ENCODE measurements at regions not wholly inside any gene's neighbourhood (a gene's known extent, or its start where the extent isn't known, plus 50 kb on each side); places are given as distances from the start of the nearest gene placed in this dataset.

DNA sequence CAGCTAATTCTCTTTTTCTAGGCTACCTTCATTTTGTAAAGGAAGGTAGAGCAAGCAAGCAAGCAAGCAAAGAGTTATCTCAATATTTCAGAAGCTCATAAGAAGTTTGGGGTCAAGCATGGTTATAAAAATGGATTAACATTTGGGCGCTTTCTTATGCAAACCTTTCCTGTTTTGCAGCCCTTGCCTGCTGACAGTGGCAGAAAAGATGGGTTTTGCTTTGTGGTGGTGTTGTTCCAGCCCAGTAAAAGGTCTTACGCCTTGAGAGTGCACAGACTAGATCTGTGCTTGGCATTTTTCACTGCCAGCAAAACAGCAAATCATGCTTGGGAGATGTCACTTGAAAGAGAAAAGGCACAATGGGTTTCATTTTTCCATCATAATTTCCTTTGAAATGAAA is 1320.6 kb upstream of the CELF4 start:
- Histone ChIP-seq H3K4me1 (ENCODE audit: control insufficient read depth, insufficient read depth, low read length) (no peaks in the 10 kb centered on the region), H3K27ac (ENCODE audit: low read length) (no peak overlapping the region)
- ATAC-seq, result no peak

DNA sequence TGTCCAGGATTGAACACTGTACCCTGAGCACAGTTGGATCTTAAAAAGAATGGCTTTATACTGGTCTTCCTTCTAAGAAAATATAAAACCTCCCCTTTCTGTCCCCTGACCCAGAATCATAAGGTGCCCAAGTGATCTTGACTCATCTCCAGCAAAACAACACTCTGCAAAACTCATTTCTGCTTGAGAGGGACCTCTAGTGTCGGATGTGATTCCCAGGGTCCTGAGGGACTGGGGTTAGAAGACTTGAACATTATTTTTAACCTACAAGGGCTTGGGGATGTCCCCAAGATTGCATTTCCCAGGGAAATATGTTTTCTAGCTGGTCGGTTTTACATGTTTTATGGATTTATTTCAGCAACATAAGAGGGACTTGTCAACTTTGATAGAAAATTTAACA is 1318.5 kb upstream of the CELF4 start:
- no peaks in the 10 kb centered on the region for H3K27me3 Mint-ChIP-seq (ENCODE audit: low read depth in 2 of 2)
- H3K36me3 ChIP-seq (ENCODE audit: control insufficient read depth, insufficient read depth, low read length), result no peaks in the 10 kb centered on the region
- no peaks in the 10 kb centered on the region for H3K4me1 ChIP-seq (ENCODE audit: control insufficient read depth, insufficient read depth, low read length)
- DNase-seq (no peak), ATAC-seq (no peak)
- no peaks in the 10 kb centered on the region for H3K36me3 Mint-ChIP-seq
- no peaks in the 10 kb centered on the region for H3K27me3 ChIP-seq (ENCODE audit: control insufficient read depth, insufficient read depth, low read length)
- TF ChIP-seq, protein P1, sequence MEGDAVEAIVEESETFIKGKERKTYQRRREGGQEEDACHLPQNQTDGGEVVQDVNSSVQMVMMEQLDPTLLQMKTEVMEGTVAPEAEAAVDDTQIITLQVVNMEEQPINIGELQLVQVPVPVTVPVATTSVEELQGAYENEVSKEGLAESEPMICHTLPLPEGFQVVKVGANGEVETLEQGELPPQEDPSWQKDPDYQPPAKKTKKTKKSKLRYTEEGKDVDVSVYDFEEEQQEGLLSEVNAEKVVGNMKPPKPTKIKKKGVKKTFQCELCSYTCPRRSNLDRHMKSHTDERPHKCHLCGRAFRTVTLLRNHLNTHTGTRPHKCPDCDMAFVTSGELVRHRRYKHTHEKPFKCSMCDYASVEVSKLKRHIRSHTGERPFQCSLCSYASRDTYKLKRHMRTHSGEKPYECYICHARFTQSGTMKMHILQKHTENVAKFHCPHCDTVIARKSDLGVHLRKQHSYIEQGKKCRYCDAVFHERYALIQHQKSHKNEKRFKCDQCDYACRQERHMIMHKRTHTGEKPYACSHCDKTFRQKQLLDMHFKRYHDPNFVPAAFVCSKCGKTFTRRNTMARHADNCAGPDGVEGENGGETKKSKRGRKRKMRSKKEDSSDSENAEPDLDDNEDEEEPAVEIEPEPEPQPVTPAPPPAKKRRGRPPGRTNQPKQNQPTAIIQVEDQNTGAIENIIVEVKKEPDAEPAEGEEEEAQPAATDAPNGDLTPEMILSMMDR (IDR thresholded peaks at IDR 0.05), result no peak
- no peak overlapping the region for H3K4me3 ChIP-seq (ENCODE audit: low read length)
- H3K4me3 Mint-ChIP-seq, result no peak overlapping the region
- no peak overlapping the region for H3K27ac Mint-ChIP-seq
- intact Hi-C loops (cut with micrococcal nuclease), result no loop called here
- H3K9me3 ChIP-seq (ENCODE audit: control insufficient read depth, insufficient read depth, low read length), result no peaks in the 10 kb centered on the region
- peaks cover 21 to 27% of the 10 kb centered on the region in 2 donors for H3K9me3 Mint-ChIP-seq
- no peak overlapping the region for H3K27ac ChIP-seq (ENCODE audit: low read length)
- WGBS (ENCODE audit: insufficient coverage), result 88% methylated on average over 1 of the region's 2 CpGs
- H3K4me1 Mint-ChIP-seq, result no peaks in the 10 kb centered on the region

More for the DNA sequence above, 1320.6 kb upstream of the CELF4 start:
- Mint-ChIP-seq H3K4me3 (no peak overlapping the region), H3K27ac (no peak overlapping the region), H3K9me3 (peaks cover 15 to 16% of the 10 kb centered on the region in 2 donors), H3K4me1 (no peaks in the 10 kb centered on the region), H3K27me3 (ENCODE audit: low read depth in 2 of 2) (no peaks in the 10 kb centered on the region), H3K36me3 (no peaks in the 10 kb centered on the region)
- Histone ChIP-seq H3K9me3 (ENCODE audit: control insufficient read depth, insufficient read depth, low read length) (no peaks in the 10 kb centered on the region), H3K4me3 (ENCODE audit: low read length) (no peak overlapping the region), H3K36me3 (ENCODE audit: control insufficient read depth, insufficient read depth, low read length) (no peaks in the 10 kb centered on the region), H3K27me3 (ENCODE audit: control insufficient read depth, insufficient read depth, low read length) (no peaks in the 10 kb centered on the region)
- no peak for DNase-seq
- 95% methylated on average over 2 of the region's 2 CpGs for WGBS (ENCODE audit: insufficient coverage)
- intact Hi-C loops (cut with micrococcal nuclease), result no loop called here
- TF ChIP-seq, protein P1 (IDR thresholded peaks at IDR 0.05), result no peak

DNA sequence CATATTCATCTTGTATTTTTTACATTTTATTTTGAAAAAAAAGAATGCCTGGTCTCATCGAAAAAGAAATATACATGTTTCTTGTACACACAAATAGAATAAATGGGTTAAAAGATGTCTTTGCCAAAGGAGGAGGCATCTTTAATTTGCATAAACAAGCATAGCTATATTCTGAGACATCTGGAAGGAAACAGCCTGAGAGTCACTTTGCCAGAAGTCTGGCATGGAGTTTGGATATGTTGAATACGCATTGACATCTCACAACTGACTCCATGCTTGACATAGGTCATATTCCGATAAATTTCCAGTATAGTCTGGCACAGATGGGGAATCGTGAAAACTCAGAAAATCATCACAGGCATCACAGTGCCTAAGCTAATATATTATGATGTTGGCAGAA is 1317.5 kb upstream of the CELF4 start:
- H3K9me3 ChIP-seq (ENCODE audit: control insufficient read depth, insufficient read depth, low read length), result no peaks in the 10 kb centered on the region
- Mint-ChIP-seq H3K36me3 (no peaks in the 10 kb centered on the region), H3K27me3 (ENCODE audit: low read depth in 2 of 2) (no peaks in the 10 kb centered on the region), H3K4me3 (no peak overlapping the region), H3K4me1 (no peaks in the 10 kb centered on the region), H3K9me3 (peaks cover 16 to 25% of the 10 kb centered on the region in 2 donors), H3K27ac (no peak overlapping the region)
- H3K4me3 ChIP-seq (ENCODE audit: low read length), result no peak overlapping the region
- DNase-seq, result no peak
- no peaks in the 10 kb centered on the region for H3K27me3 ChIP-seq (ENCODE audit: control insufficient read depth, insufficient read depth, low read length)
- H3K36me3 ChIP-seq (ENCODE audit: control insufficient read depth, insufficient read depth, low read length), result no peaks in the 10 kb centered on the region
- H3K4me1 ChIP-seq (ENCODE audit: control insufficient read depth, insufficient read depth, low read length), result no peaks in the 10 kb centered on the region
- 90% methylated on average over 2 of the region's 4 CpGs for WGBS (ENCODE audit: insufficient coverage)
- ATAC-seq, result no peak
- intact Hi-C loops (cut with micrococcal nuclease), result no loop called here
- TF ChIP-seq, protein P1 (IDR thresholded peaks at IDR 0.05), result no peak
- H3K27ac ChIP-seq (ENCODE audit: low read length), result no peak overlapping the region

GRCh38 chr18:38879871-38880270 is 1314.3 kb upstream of the CELF4 start:
- Mint-ChIP-seq H3K4me3 (no peak overlapping the region), H3K4me1 (no peaks in the 10 kb centered on the region), H3K36me3 (no peaks in the 10 kb centered on the region), H3K27me3 (ENCODE audit: low read depth in 2 of 2) (no peaks in the 10 kb centered on the region), H3K27ac (no peak overlapping the region), H3K9me3 (peaks cover 17 to 23% of the 10 kb centered on the region in 2 donors)
- Histone ChIP-seq H3K9me3 (ENCODE audit: control insufficient read depth, insufficient read depth, low read length) (no peaks in the 10 kb centered on the region), H3K4me3 (ENCODE audit: low read length) (no peak overlapping the region), H3K27me3 (ENCODE audit: control insufficient read depth, insufficient read depth, low read length) (no peaks in the 10 kb centered on the region), H3K27ac (ENCODE audit: low read length) (no peak overlapping the region), H3K4me1 (ENCODE audit: control insufficient read depth, insufficient read depth, low read length) (no peaks in the 10 kb centered on the region), H3K36me3 (ENCODE audit: control insufficient read depth, insufficient read depth, low read length) (no peaks in the 10 kb centered on the region)
- no peak for ATAC-seq
- DNase-seq, result no peak
- TF ChIP-seq, protein P1 (IDR thresholded peaks at IDR 0.05), result no peak
- intact Hi-C loops (cut with micrococcal nuclease), result no loop called here
- no CpG with 5 or more reads among the region's 1 CpG for WGBS (ENCODE audit: insufficient coverage)
